GM18867 (cell line): ENCODE measurements at regions not wholly inside any gene's neighbourhood (a gene's known extent, or its start where the extent isn't known, plus 50 kb on each side); places are given as distances from the start of the nearest gene placed in this dataset.
"Not testable (repeated sequence)": the region's sequence is repeated elsewhere in the genome, so short reads cannot be mapped to it uniquely, and the experiment has no call there.

ENCODE experiments used
- ATAC-seq: cut with Tn5 transposase; IDR thresholded peaks from one replicate; pipeline ENCODE4 v1.9.1; 2021; ENCODE audit warnings: mild to moderate bottlenecking, moderate library complexity; ENCODE audit not compliant: unreplicated experiment

GRCh38 chr7:81383846-81384245 is 386.0 kb downstream of the HGF start:
- no peak for ATAC-seq

DNA sequence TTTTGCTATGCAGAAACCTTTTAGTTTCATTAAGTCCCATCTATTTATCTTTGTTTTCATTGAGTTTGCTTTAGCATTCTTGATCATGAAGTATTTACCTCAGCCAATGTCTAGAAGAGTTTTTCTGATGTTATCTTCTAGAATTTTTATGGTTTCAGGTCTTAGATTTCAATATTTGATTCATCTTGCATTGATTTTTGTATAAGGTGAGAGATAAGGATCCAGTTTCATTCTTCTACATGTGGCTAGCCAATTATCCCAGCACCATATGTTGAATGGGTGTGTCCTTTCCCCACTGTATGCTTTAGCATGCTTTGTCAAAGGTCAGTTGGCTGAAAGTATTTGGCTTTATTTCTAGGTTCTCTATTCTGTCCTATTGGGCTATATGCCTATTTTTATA is 395.2 kb downstream of the HGF start:
- ATAC-seq = not testable (repeated sequence)

- no peak for ATAC-seq
These were observed 399.0 kb downstream of the HGF start for GRCh38 chr7:81370822-81371221.

GRCh38 chr7:81367326-81367931 is 402.4 kb downstream of the HGF start:
- ATAC-seq = no peak

- ATAC-seq = no peak
These were observed 403.3 kb downstream of the HGF start for GRCh38 chr7:81366546-81366945.

GRCh38 chr7:81361769-81362312 is 408.0 kb downstream of the HGF start:
- no peak for ATAC-seq

DNA sequence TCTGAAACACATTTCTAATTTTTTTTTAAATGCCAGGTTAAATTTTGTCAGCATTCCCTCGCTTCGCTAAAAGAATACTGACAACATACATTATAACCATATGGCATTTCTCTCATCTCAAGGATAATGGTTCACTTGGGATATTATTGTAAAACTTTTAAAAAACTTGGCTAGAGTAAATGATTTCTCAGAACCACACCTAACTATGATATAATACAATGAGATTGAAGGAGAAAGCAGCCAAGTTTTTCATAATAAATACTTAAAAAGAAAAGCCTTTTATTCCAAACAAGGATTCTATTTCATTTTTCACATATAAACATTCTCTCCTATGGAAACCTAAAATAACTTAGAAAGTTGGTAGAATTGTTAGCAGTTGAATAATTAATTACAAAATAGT is 413.9 kb downstream of the HGF start:
- no peak for ATAC-seq

- ATAC-seq = no peak
These were observed 420.8 kb downstream of the HGF start for GRCh38 chr7:81349044-81349443.

- ATAC-seq = no peak
These were observed 421.1 kb upstream of the SEMA3C start for GRCh38 chr7:81339946-81340345.

- no peak for ATAC-seq
These were observed 414.7 kb upstream of the SEMA3C start for GRCh38 chr7:81333536-81333935.

DNA sequence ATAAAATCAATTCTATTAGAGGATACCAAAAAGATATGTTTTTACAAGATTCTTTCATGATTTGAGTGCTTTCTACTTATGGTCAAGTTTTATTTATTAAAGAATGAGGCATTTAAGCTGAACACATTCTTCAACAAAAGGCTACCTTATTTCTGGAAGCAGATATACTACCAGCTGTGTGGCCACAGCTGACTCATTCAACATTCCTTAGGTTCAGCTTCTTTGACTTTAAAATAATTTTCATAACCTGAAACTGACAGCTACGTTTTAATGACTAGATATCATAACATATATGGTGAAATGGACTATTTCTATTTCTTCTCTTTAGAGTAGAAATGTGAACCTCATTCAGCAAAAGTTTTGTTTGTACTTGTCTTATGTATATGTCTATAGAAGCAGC is 414.2 kb upstream of the SEMA3C start:
- ATAC-seq = no peak

DNA sequence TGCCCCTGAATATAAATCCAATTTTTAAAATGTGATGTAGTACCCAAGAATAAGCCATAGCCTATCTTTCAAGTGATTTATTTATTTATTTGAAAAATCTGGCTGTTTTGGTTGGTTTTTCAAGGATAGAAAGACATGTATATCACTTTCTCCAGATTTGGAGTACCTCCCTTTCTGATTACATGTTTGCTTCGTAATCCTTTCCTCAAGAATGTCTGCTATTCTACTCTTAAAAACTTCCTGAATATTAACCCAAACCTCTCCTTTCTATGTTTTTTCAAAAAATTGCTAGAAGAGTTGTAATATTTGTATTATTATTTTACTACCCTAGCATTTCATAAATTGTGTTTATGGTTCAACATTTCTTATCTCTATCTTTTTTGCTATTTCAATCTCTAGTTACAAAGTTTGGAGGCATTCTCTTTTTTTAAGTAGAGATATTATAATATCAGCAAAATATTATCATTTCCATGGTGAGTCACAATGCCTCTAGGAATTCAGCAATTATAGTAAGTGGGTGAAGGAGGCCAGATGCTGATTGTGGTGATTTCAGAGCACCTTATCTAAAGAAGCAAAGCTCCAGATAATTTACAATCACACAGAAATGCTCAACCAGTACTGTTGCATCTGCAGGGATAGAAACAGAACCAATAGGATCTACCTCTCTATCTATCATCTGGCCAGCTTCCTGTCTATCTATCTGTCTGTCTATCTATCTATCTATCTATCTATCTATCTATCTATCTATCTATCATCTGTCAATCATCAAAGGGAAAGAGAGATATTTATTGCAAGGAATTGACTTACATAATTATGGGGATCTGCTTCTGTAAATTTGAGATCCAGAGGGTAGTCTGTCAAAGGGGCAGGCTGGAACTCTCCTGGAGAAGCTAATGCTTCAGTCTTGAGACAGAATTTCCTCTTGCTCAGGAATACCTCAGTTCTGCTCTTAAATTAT is 412.5 kb upstream of the SEMA3C start:
- no peak for ATAC-seq

GRCh38 chr7:81330108-81330507 is 411.3 kb upstream of the SEMA3C start:
- no peak for ATAC-seq

DNA sequence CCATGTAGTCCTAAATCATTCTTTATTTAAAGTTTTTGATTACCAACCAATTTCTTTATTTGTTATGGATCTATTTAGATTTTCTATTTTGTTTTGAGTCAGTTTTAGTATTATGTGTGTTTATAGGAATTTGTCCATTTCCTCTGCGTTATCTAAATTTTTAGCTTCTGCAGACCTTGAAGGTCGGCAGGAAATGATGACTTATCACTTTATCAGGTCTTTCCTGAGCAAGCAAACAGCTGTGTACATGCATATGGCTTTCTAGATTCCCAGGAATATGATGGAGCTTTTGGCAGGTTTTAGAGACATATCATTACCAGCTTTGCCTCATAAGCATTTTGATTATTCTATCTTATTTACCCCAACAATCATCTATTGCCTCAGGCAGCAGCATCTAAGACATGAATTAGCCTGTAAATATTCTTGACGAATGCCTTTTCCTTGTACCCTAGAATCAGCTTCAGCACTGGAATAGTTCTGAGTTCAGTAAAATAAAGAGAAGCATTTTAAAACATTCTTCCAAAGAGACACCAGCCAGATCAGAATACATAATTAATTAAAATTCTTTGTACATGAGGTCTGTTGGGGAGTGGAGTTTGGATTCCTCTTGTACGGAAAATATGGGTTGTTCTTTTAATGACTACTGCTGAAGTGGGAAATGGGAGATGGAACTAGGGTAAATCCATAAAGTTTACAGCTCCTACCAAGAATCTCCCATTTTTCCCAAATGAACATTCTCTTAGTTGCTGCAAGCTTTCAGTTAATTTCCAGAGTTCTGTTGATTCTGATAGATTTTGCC is 408.8 kb upstream of the SEMA3C start:
- no peak for ATAC-seq

DNA sequence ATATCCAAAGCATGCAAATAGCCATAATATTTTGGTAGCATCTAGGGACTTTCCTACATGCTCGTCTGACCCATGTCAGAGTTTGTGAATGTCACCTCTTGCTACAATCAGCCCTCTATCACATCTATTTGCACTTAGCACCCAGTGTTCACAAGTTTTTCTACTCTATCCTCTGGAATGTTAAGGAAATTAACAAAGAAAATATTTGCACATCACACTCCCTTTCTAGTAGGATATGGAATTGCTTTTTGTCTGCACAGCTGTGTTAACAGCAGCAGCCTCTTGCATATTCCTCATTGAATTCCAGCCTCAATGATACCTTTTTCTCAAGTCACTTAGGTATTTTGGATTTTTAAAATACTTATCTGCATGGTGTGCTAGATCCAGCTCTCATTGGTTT is 403.1 kb upstream of the SEMA3C start:
- no peak for ATAC-seq

DNA sequence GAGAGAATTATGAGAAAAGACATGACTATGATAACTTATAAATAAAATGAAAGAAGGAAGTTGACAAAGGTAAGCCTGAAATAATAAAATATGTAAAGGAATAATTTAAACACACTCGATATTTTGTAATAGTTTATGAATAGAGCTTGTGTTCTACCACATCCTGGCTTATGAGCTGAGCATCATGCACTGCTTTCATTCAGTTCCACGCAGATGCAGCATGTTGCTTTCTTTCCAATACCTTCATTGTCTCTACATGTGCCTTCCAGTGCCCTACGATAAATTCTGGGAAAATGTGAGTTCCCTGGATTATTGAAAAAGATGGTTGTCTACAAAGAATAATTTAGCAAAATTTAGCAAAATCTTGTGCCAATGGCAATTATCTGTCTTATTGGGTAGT is 398.9 kb upstream of the SEMA3C start:
- ATAC-seq = no peak

GRCh38 chr7:81308643-81309322 is 389.9 kb upstream of the SEMA3C start:
- no peak for ATAC-seq

- ATAC-seq = no peak
These were observed 383.0 kb upstream of the SEMA3C start for GRCh38 chr7:81301815-81302214.

GRCh38 chr7:81300753-81301152 is 381.9 kb upstream of the SEMA3C start:
- ATAC-seq = no peak

DNA sequence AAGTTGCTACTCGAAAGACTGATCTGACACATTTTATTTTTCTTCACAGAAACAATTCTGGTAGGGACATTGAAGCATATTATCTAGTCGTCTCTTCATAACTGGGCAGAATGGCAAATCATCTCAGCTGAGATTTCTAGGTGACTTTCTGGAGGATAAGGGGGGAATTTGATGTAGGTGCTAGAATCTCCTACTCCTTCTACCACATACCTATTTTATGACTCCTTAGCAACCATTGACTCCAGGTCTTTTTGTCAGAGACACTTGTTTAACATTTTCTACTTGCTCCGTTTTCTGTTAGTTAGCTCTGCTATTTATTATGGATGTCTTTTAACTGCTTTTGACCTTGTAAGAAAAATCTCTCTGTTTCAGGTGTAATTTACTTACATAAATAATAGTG is 380.9 kb upstream of the SEMA3C start:
- ATAC-seq = no peak
